Spleen (tissue), 11 donors: ENCODE measurements at regions not wholly inside any gene's neighbourhood (a gene's known extent, or its start where the extent isn't known, plus 50 kb on each side); places are given as distances from the start of the nearest gene placed in this dataset.

Experiments used
- DNase-seq: peaks from one replicate; pipeline ENCODE4 v3.0.0-alpha.2; 2020
- H3K27ac ChIP-seq, 8 donors: fragments of 200-600 bp; sonication (generic) in 7 of 8; 1 replicate in 4 of 8; 2 replicates in 4 of 8; pipeline versions ENCODE4 v1.5.0 to v1.8.0; 2016 to 2021; ENCODE audit warnings: inconsistent platforms in 4 of 8, mild to moderate bottlenecking in 4 of 8, moderate library complexity in 1 of 8
- H3K27me3 ChIP-seq, 7 donors: fragments of 200-600 bp; sonication (generic) in 6 of 7; replicated peaks in 1 of 7; 1 replicate in 4 of 7; 2 replicates in 3 of 7; pipeline versions ENCODE4 v1.5.0 to v1.8.0; 2016 to 2021; ENCODE audit warnings: inconsistent platforms in 3 of 7, mild to moderate bottlenecking in 1 of 7
- H3K36me3 ChIP-seq, 6 donors: fragments of 200-600 bp; sonication (generic) in 5 of 6; 1 replicate in 4 of 6; 2 replicates in 2 of 6; pipeline versions ENCODE4 v1.5.0 to v1.8.0; 2016 to 2021; ENCODE audit warnings: inconsistent platforms in 2 of 6
- H3K4me1 ChIP-seq, 6 donors: fragments of 200-600 bp; sonication (generic) in 5 of 6; 1 replicate in 3 of 6; 2 replicates in 3 of 6; pipeline versions ENCODE4 v1.5.0 to v1.8.0; 2016 to 2021; ENCODE audit warnings: inconsistent platforms in 3 of 6
- H3K4me3 ChIP-seq, 8 donors: fragments of 200-600 bp; sonication (generic) in 7 of 8; 1 replicate in 4 of 8; 2 replicates in 4 of 8; pipeline versions ENCODE4 v1.5.0 to v1.8.0; 2016 to 2021; ENCODE audit warnings: inconsistent platforms in 4 of 8, mild to moderate bottlenecking in 4 of 8, moderate library complexity in 2 of 8
- H3K9me3 ChIP-seq, 8 donors: fragments of 200-600 bp; sonication (generic) in 7 of 8; 1 replicate in 4 of 8; 2 replicates in 4 of 8; pipeline versions ENCODE4 v1.5.0 to v1.8.0; 2016 to 2021; ENCODE audit warnings: inconsistent platforms in 4 of 8
- POLR2A ChIP-seq, 3 donors: fragments of 450-650 bp; IDR thresholded peaks; one replicate each; pipeline ENCODE4 v1.5.1; 2017; ENCODE audit warnings: antibody characterized with exemption in 3 of 3, mild to moderate bottlenecking in 1 of 3
- POLR2AphosphoS5 ChIP-seq, 3 donors: sonication (generic); formaldehyde crosslinking; IDR thresholded peaks; one replicate each; pipeline ENCODE4 v1.5.1; 2017; ENCODE audit warnings: antibody characterized with exemption in 3 of 3
- WGBS, 5 donors: extraction: QIAGEN DNeasy Blood & Tissue Kit in 3 of 5; methylation state at CpG; one replicate each; pipeline versions ENCODE4 v1.1.5 to v1.1.7; 2013 to 2018; 5-methylcytosine and 5-hydroxymethylcytosine counted together
- intact Hi-C: fragments of 100-400 bp; cut with DNase I; formaldehyde crosslinking; loops from one replicate; pipeline ENCODE4 v1.15.0; 2023; ENCODE audit warnings: low total_unique reads
- TF ChIP-seq, protein P1 (sequence below), 11 experiments: fragments of 200-600 bp in 7 of 11; fragments of 450-650 bp in 4 of 11; sonication (generic) in 4 of 11; IDR thresholded peaks in 8 of 11; conservative IDR thresholded peaks in 3 of 11; 1 replicate in 7 of 11; 2 replicates in 4 of 11; pipeline versions ENCODE4 v1.4.0 to v1.8.0; 2016 to 2021; ENCODE audit warnings: antibody characterized with exemption in 11 of 11, inconsistent platforms in 4 of 11, mild to moderate bottlenecking in 1 of 11
- donor health status: healthy with polysubstance abuse.
- donor health status: DM: no; HTN: no; CAD: no; lungs with moderate emphysema.
- donor health status: DM: no; HTN: no; CAD: no.
- donor health status: Bipolar disorder and iron deficiency.
- donor health status: healthy.
- donor health status: DM: no; HTN: no; CAD: no.
- donor health status: DM: yes; HTN: yes; CAD: no.

DNA sequence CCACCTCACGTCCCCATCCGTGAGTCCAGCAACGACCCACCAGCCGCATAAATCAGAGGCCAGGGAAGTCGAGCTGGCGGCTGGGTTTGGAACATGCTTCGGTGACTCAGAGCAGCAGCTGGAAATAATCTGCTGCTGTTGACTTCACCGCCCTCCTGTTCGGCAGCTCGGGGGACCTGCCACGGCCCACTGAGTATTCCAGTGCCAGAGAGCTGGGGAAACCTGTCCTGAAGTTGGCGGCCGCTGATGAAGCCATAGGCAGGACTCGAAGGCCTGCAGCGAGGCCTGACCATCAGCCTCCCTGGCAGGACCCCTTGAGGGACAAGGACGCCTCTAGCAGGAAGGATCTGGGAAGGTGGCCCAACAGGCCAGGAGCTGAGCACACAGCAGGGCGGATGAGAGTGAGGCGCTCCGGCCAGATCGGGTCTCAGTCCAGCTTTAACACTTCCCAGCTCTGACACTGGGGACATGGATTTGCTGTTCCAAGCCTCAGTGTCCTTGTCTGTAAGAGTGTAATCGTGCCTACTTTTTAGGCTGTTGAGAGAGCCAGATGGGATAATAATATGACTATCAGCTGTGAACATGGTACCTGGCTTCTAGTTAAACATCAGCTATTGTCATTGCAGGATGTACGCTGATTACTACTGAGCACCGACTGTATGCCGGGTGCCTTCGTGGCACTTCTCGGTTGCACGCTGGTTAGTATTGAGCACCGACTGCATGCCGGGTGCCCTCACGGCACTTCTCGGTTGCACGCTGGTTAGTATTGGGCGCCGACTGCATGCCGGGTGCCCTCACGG lies 50.4 kb upstream of the CIBAR2 start:
- no peak for DNase-seq
- intact Hi-C loops: no loop called here
- H3K4me1 ChIP-seq: peaks cover 12 to 75% (median 31%) of the 10 kb centered on the region in 6 donors
- H3K9me3 ChIP-seq: no peaks in the 10 kb centered on the region
- TF ChIP-seq, protein P1, sequence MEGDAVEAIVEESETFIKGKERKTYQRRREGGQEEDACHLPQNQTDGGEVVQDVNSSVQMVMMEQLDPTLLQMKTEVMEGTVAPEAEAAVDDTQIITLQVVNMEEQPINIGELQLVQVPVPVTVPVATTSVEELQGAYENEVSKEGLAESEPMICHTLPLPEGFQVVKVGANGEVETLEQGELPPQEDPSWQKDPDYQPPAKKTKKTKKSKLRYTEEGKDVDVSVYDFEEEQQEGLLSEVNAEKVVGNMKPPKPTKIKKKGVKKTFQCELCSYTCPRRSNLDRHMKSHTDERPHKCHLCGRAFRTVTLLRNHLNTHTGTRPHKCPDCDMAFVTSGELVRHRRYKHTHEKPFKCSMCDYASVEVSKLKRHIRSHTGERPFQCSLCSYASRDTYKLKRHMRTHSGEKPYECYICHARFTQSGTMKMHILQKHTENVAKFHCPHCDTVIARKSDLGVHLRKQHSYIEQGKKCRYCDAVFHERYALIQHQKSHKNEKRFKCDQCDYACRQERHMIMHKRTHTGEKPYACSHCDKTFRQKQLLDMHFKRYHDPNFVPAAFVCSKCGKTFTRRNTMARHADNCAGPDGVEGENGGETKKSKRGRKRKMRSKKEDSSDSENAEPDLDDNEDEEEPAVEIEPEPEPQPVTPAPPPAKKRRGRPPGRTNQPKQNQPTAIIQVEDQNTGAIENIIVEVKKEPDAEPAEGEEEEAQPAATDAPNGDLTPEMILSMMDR (IDR thresholded peaks at IDR 0.05 in 8 of 11, conservative IDR thresholded peaks at IDR 0.05 in 3 of 11): no peak
- peak in 2 of 3 donors; percentile 9 to 40 for TF ChIP-seq POLR2AphosphoS5 (IDR thresholded peaks at IDR 0.05)
- H3K27ac ChIP-seq: peak overlapping the region in 5 of 8 donors; percentile 1 to 49 (median 30)
- peaks cover 0 to 13% (median 0%) of the 10 kb centered on the region in 7 donors for H3K27me3 ChIP-seq
- H3K36me3 ChIP-seq: no peaks in the 10 kb centered on the region
- 83 to 91% (median 88%) methylated on average over 33 to 36 of the region's 36 CpGs for WGBS, 5 donors
- no peak overlapping the region for H3K4me3 ChIP-seq

DNA sequence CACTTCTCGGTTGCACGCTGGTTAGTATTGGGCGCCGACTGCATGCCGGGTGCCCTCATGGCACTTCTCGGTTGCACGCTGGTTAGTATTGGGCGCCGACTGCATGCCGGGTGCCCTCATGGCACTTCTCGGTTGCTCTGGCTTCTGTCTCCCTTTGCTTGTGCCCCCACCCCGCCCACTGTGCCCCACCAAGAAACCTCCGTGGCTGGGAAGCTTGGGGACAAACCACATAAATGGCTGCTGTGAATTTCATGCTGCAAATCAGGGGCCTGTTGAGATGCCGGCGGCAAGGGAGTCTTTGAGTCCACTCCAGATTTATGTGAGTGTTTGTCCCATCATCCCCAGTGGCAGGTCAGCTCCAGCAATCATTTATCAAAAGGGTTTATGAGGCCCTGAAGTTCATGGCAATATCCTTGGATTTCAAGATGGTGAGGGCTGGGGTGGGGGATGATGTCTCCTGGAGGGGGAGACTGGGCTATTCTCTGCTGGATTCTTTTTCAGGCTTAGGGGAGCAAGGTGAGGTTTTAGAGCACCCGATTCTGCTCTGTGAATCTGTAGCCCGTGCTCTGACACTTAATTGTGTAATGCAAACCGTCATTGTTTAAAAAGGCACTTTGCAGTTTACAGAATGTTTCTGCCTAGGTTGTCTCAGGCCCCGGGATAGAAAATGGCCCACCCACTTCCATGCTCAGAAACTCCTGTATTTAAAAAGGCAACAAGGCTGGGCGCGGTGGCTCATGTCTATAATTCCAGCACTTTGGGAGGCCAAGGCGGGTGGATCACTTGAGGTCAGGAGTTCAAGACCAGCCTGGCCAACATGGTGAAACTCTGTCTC lies 51.2 kb upstream of the CIBAR2 start:
- H3K27ac ChIP-seq: no peak overlapping the region
- no peaks in the 10 kb centered on the region for H3K9me3 ChIP-seq
- H3K27me3 ChIP-seq: peaks cover 0 to 21% (median 4%) of the 10 kb centered on the region in 7 donors
- TF ChIP-seq POLR2AphosphoS5 (IDR thresholded peaks at IDR 0.05): no peak
- TF ChIP-seq POLR2A (IDR thresholded peaks at IDR 0.05): no peak
- TF ChIP-seq, protein P1 (IDR thresholded peaks at IDR 0.05 in 8 of 11, conservative IDR thresholded peaks at IDR 0.05 in 3 of 11): no peak
- 86 to 96% (median 89%) methylated on average over 7 to 22 of the region's 22 CpGs for WGBS, 5 donors
- no peaks in the 10 kb centered on the region for H3K36me3 ChIP-seq
- peaks cover 3 to 75% (median 31%) of the 10 kb centered on the region in 6 donors for H3K4me1 ChIP-seq
- no peak overlapping the region for H3K4me3 ChIP-seq
- DNase-seq: no peak
- intact Hi-C loops: no loop called here

DNA sequence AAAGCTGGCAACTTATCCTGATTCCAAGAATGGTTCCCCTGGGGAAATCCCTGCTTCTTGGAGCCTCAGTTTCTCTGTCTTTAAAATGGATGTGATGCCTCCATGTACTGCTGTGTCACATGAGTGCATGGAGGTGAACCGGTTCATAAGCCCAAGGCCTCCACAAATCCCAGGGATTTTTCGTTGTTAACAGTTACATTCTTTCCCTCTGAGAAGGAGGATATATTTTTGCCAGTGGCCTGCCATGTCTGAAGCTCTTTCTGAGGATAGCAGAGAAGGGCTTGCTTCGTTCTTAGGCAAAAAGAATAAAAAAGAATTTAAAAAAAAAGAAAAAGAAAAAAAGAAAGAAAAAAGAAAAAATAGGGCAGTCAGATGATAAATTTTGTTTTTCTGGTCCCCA lies 52.2 kb upstream of the CIBAR2 start:
- DNase-seq: no peak
- no peak overlapping the region for H3K4me3 ChIP-seq
- WGBS, 5 donors: 60 to 80% (median 76%) methylated on average over 3 of the region's 3 CpGs
- no peaks in the 10 kb centered on the region for H3K36me3 ChIP-seq
- peaks cover 0 to 25% (median 6%) of the 10 kb centered on the region in 7 donors for H3K27me3 ChIP-seq
- H3K27ac ChIP-seq: peak overlapping the region in 1 of 8 donors; percentile 42
- H3K4me1 ChIP-seq: peaks cover 0 to 70% (median 29%) of the 10 kb centered on the region in 6 donors
- H3K9me3 ChIP-seq: no peaks in the 10 kb centered on the region
- intact Hi-C loops: no loop called here
- TF ChIP-seq POLR2A (IDR thresholded peaks at IDR 0.05) (no peak), POLR2AphosphoS5 (IDR thresholded peaks at IDR 0.05) (no peak)
- TF ChIP-seq, protein P1 (IDR thresholded peaks at IDR 0.05 in 8 of 11, conservative IDR thresholded peaks at IDR 0.05 in 3 of 11): no peak
